AG09309 (cell line): ENCODE measurements at regions not wholly inside any gene's neighbourhood (a gene's known extent, or its start where the extent isn't known, plus 50 kb on each side); places are given as distances from the start of the nearest gene placed in this dataset.

Experiments
- DNase-seq: peaks from one replicate; pipeline ENCODE4 v3.0.0-alpha.2; 2010; ENCODE audit warnings: low read depth
- H3K4me3 ChIP-seq: 2 replicates; pipeline ENCODE4 v1.5.1; 2011; ENCODE audit warnings: mild to moderate bottlenecking, low read depth, low read length, moderate library complexity; ENCODE audit not compliant: control insufficient read depth
- CTCF ChIP-seq: IDR thresholded peaks from 2 replicates; pipeline ENCODE4 v1.5.1; 2011; ENCODE audit warnings: mild to moderate bottlenecking, low read depth, low read length, inconsistent platforms; ENCODE audit not compliant: insufficient read depth, control insufficient read depth; ENCODE audit errors: missing control alignments

- no peak overlapping the region for H3K4me3 ChIP-seq
- no peak for TF ChIP-seq CTCF
- no peak for DNase-seq
Observed at GRCh38 chr4:4695497-4695896, 153.6 kb upstream of the STX18 start.

DNA sequence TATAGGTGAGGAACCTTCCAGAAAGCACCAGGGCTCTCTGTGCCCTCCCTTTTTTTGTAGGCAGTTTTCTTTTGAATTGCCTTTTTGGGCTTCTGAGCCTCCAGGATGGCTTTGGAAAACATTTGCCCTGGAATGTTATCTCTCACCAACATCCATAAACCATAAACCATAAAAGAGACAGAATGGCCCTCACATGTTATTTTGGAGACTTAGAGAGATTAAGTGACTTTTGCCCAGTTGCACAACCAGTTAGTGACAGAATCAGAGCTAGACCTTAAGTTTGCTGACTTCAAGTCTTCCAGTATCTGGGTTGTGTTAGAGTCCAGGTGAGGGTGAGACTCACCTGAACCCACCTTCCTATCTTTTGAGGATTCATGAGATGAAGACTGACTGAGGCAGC lies 153.0 kb upstream of the STX18 start:
- DNase-seq, result no peak
- no peak for TF ChIP-seq CTCF
- H3K4me3 ChIP-seq, result no peak overlapping the region

DNA sequence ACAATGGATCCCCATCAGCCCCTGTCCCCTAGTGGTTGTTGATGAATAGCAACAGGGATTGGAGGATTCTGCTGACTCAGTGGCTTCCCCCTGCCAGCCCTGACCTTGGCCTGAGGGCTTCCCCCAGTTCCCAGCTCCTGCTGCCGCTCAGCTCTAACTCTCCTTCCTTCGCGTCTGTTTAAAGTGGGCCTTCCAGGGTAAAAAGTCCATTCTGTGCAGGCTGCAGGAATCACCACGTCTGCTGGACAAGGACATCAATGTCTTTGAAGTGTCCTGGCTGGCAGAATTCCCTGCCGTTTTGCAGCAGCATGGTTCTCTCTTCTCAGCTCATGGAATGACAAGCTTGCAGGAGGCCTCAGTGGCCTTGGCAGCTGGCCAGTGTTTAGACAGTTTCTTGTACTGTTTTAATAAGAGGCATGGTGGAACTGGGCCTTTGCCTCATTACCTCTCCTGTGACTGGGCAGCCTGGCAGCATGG lies 152.5 kb upstream of the STX18 start:
- TF ChIP-seq CTCF, result peak; percentile 45
- H3K4me3 ChIP-seq, result no peak overlapping the region
- DNase-seq, result no peak

DNA sequence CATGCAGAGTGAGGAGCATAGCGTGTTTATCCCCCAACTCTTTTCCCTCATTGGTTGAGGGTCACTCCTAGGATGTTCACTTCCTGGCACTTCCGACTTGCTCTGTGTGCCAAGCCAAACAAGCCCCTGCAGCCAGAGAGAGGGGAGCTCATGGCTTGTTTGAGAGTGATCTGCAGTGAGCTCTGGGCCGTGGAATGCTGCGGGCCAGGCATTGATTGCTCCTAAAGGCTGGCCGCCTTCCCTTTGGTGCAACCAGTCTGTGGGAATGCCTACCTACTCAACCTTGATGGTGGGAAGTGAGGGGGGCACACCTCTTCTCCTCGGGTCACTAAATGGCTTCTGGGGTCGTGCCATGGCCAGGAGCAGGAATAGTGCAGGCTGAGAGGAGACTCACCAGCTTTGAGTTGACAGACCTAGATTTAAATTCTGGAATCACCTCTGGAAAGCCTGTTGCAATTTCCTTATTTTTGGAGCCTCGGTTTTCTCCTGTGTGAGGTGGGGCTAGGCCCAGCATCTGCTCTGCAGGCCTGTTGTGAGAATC lies 152.0 kb upstream of the STX18 start:
- TF ChIP-seq CTCF, result no peak
- no peak for DNase-seq
- no peak overlapping the region for H3K4me3 ChIP-seq

- TF ChIP-seq CTCF, result no peak
- H3K4me3 ChIP-seq, result no peak overlapping the region
- no peak for DNase-seq
Observed at GRCh38 chr4:4693258-4693657, 151.4 kb upstream of the STX18 start.

DNA sequence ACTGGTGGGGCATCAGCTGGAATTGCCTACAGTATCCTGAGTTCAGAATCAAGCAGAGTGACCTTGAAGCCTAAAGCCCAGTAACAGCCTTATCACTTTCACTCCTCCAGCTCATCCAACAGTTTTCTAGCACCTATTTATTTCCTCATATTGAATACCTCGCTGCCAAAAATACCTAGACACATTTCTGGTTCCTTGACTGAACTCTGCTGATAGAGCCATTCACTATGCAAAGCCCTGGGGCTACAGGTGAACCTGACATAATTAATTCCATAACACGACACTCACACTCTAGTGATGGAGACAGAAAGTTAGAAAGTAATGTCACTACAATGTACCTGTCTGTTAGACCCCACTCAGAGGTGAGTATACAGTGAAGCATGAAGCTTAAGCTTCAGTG lies 149.0 kb upstream of the STX18 start:
- TF ChIP-seq CTCF, result no peak
- no peak overlapping the region for H3K4me3 ChIP-seq
- no peak for DNase-seq

- no peak for DNase-seq
- H3K4me3 ChIP-seq, result no peak overlapping the region
- peak; percentile 11 for TF ChIP-seq CTCF
Observed at GRCh38 chr4:4689694-4690440, 148.0 kb upstream of the STX18 start.
